ENCODE measurements at regions not wholly inside any gene's neighbourhood (a gene's known extent, or its start where the extent isn't known, plus 50 kb on each side); places are given as distances from the start of the nearest gene placed in this dataset.

GRCh38 chr10:34049469-34049868 lies 715.0 kb upstream of the NRP1 start:
- TF ChIP-seq, protein P1, sequence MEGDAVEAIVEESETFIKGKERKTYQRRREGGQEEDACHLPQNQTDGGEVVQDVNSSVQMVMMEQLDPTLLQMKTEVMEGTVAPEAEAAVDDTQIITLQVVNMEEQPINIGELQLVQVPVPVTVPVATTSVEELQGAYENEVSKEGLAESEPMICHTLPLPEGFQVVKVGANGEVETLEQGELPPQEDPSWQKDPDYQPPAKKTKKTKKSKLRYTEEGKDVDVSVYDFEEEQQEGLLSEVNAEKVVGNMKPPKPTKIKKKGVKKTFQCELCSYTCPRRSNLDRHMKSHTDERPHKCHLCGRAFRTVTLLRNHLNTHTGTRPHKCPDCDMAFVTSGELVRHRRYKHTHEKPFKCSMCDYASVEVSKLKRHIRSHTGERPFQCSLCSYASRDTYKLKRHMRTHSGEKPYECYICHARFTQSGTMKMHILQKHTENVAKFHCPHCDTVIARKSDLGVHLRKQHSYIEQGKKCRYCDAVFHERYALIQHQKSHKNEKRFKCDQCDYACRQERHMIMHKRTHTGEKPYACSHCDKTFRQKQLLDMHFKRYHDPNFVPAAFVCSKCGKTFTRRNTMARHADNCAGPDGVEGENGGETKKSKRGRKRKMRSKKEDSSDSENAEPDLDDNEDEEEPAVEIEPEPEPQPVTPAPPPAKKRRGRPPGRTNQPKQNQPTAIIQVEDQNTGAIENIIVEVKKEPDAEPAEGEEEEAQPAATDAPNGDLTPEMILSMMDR (IDR thresholded peaks at IDR 0.05), result no peak
- TF ChIP-seq POLR2A (IDR thresholded peaks at IDR 0.05), result no peak
